ENCODE measurements at regions not wholly inside any gene's neighbourhood (a gene's known extent, or its start where the extent isn't known, plus 50 kb on each side); places are given as distances from the start of the nearest gene placed in this dataset.
A peak's percentile ranks its signal among the peaks of the same experiment; 100 is the strongest.

- H3K27me3 ChIP-seq, result no peaks in the 10 kb centered on the region
- no peak overlapping the region for H3K4me3 ChIP-seq
- no peak overlapping the region for H3K27ac ChIP-seq
- H3K4me1 ChIP-seq, result no peaks in the 10 kb centered on the region
- TF ChIP-seq POLR2A (IDR thresholded peaks at IDR 0.05) (no peak), CTCF (IDR thresholded peaks at IDR 0.05) (no peak)
- DNase-seq (no peak), ATAC-seq (no peak)
- peaks cover 0 to 12% (median 0%) of the 10 kb centered on the region in 12 donors for H3K9me3 ChIP-seq
- intact Hi-C loops (cut with DNase I), result no loop called here
- 53 to 60% (median 58%) methylated on average over 9 of the region's 9 CpGs for WGBS, 4 donors
- H3K36me3 ChIP-seq, result no peaks in the 10 kb centered on the region
Measured at GRCh38 chr18:37673671-37674070, 108.1 kb upstream of the CELF4 start.

- no peaks in the 10 kb centered on the region for H3K36me3 ChIP-seq
- 26 to 59% (median 37%) methylated on average over 3 of the region's 3 CpGs for WGBS, 4 donors
- no peak for DNase-seq
- intact Hi-C loops (cut with DNase I), result no loop called here
- H3K27ac ChIP-seq, result no peak overlapping the region
- ATAC-seq, result peak in 2 of 4 donors; percentile 32 to 34
- TF ChIP-seq CTCF (IDR thresholded peaks at IDR 0.05), result peak in 1 of 12 donors; percentile 11
- TF ChIP-seq POLR2A (IDR thresholded peaks at IDR 0.05), result no peak
- H3K9me3 ChIP-seq, result peaks cover 0 to 12% (median 0%) of the 10 kb centered on the region in 12 donors
- H3K4me1 ChIP-seq, result no peaks in the 10 kb centered on the region
- no peak overlapping the region for H3K4me3 ChIP-seq
- no peaks in the 10 kb centered on the region for H3K27me3 ChIP-seq
Measured at GRCh38 chr18:37672932-37673595, 107.5 kb upstream of the CELF4 start.

GRCh38 chr18:37672001-37672400 is 106.4 kb upstream of the CELF4 start:
- no peak for ATAC-seq
- 90 to 100% (median 97%) methylated on average over 1 to 2 of the region's 2 CpGs for WGBS, 4 donors
- no peak for DNase-seq
- TF ChIP-seq POLR2A (IDR thresholded peaks at IDR 0.05) (no peak), CTCF (IDR thresholded peaks at IDR 0.05) (no peak)
- no peak overlapping the region for H3K27ac ChIP-seq
- no peaks in the 10 kb centered on the region for H3K27me3 ChIP-seq
- H3K4me1 ChIP-seq, result no peaks in the 10 kb centered on the region
- no peaks in the 10 kb centered on the region for H3K36me3 ChIP-seq
- intact Hi-C loops (cut with DNase I), result no loop called here
- H3K4me3 ChIP-seq, result no peak overlapping the region
- H3K9me3 ChIP-seq, result peaks cover 0 to 12% (median 0%) of the 10 kb centered on the region in 12 donors

GRCh38 chr18:37671530-37671929 is 105.9 kb upstream of the CELF4 start:
- Histone ChIP-seq H3K36me3 (no peaks in the 10 kb centered on the region), H3K4me1 (no peaks in the 10 kb centered on the region), H3K4me3 (no peak overlapping the region), H3K27ac (no peak overlapping the region), H3K27me3 (no peaks in the 10 kb centered on the region), H3K9me3 (peaks cover 0 to 12% (median 0%) of the 10 kb centered on the region in 12 donors)
- DNase-seq (no peak), ATAC-seq (no peak)
- intact Hi-C loops (cut with DNase I), result no loop called here
- 88 to 95% (median 90%) methylated on average over 6 of the region's 6 CpGs for WGBS, 4 donors
- TF ChIP-seq POLR2A (IDR thresholded peaks at IDR 0.05), result no peak
- TF ChIP-seq CTCF (IDR thresholded peaks at IDR 0.05), result no peak
